Activated naive CD8-positive, alpha-beta T cell treated with anti-CD3 and anti-CD28 coated beads, Interleukin-2, amount 10 ng/mL, durations not matched to agents 7 days and 5 days (primary cell): ENCODE measurements at regions not wholly inside any gene's neighbourhood (a gene's known extent, or its start where the extent isn't known, plus 50 kb on each side); places are given as distances from the start of the nearest gene placed in this dataset.
"Not testable (repeated sequence)": the region's sequence is repeated elsewhere in the genome, so short reads cannot be mapped to it uniquely, and the experiment has no call there.

Experiments used
- ATAC-seq: fragments of 150-1000 bp; cut with Tn5 transposase; one replicate; pipeline ENCODE4 v1.10.0; 2021; ENCODE audit warnings: low read depth, moderate library complexity
- POLR2A ChIA-PET: fragments of 350-600 bp; sonication (Branson Sonifier 250); formaldehyde crosslinking; loops from one replicate; lab custom pipeline; 2021; ENCODE audit warnings: antibody characterized with exemption; lab: Charles Lee
- DNase-seq: peaks from one replicate; pipeline ENCODE4 v3.0.0; 2021
- H3K27ac Mint-ChIP-seq: one replicate; pipeline ENCODE4 v1.8.0; 2022; ENCODE audit warnings: mild to moderate bottlenecking, mixed read lengths
- H3K27me3 Mint-ChIP-seq: one replicate; pipeline ENCODE4 v1.8.0; 2022; ENCODE audit warnings: mild to moderate bottlenecking, moderate library complexity, mixed read lengths
- H3K36me3 Mint-ChIP-seq: one replicate; pipeline ENCODE4 v1.8.0; 2021; ENCODE audit warnings: mild to moderate bottlenecking, mixed read lengths
- H3K4me1 Mint-ChIP-seq: one replicate; pipeline ENCODE4 v1.8.0; 2021; ENCODE audit warnings: mixed read lengths
- H3K4me3 Mint-ChIP-seq: one replicate; pipeline ENCODE4 v1.8.0; 2022; ENCODE audit warnings: mild to moderate bottlenecking, moderate library complexity, mixed read lengths
- H3K9me3 Mint-ChIP-seq: one replicate; pipeline ENCODE4 v1.8.0; 2021; ENCODE audit warnings: mixed read lengths

GRCh38 chr18:8882632-8883408 lies 177.5 kb downstream of the MTCL1 start:
- H3K4me3 Mint-ChIP-seq = no peak overlapping the region
- H3K27ac Mint-ChIP-seq = no peak overlapping the region
- POLR2A ChIA-PET = no interaction called here
- peaks cover 19% of the 10 kb centered on the region for H3K9me3 Mint-ChIP-seq
- H3K36me3 Mint-ChIP-seq = no peaks in the 10 kb centered on the region
- ATAC-seq (no peak), DNase-seq (no peak)
- H3K4me1 Mint-ChIP-seq = no peaks in the 10 kb centered on the region
- peaks cover 11% of the 10 kb centered on the region for H3K27me3 Mint-ChIP-seq

GRCh38 chr18:8883409-8883668 lies 178.0 kb downstream of the MTCL1 start:
- Mint-ChIP-seq H3K27me3 (peaks cover 9% of the 10 kb centered on the region), H3K27ac (no peak overlapping the region), H3K4me1 (no peaks in the 10 kb centered on the region), H3K36me3 (no peaks in the 10 kb centered on the region), H3K4me3 (no peak overlapping the region), H3K9me3 (peaks cover 21% of the 10 kb centered on the region)
- POLR2A ChIA-PET = no interaction called here
- ATAC-seq (no peak), DNase-seq (no peak)

DNA sequence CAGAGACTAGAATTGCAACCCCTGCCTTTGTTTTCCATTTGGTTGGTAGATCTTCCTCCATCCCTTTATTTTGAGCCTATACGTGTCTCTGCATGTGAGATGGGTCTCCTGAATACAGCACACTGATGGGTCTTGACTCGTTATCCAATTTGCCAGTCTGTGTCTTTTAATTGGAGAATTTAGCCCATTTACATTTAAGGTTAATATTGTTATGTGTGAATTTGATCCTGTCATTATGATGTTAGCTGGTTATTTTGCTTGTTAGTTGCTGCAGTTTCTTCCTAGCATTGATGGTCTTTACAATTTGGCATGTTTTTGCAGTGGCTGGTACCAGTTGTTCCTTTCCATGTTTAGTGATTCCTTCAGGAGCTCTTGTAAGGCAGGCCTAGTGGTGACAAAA lies 182.5 kb downstream of the MTCL1 start:
- ATAC-seq, POLR2A ChIA-PET, DNase-seq, H3K36me3 Mint-ChIP-seq, H3K27me3 Mint-ChIP-seq, H3K4me3 Mint-ChIP-seq, H3K4me1 Mint-ChIP-seq, H3K27ac Mint-ChIP-seq: not testable (repeated sequence)
- peaks cover 16% of the 10 kb centered on the region for H3K9me3 Mint-ChIP-seq

- ATAC-seq (no peak), DNase-seq (no peak)
- H3K36me3 Mint-ChIP-seq = no peaks in the 10 kb centered on the region
- no peak overlapping the region for H3K4me3 Mint-ChIP-seq
- H3K9me3 Mint-ChIP-seq = peaks cover 14% of the 10 kb centered on the region
- no peaks in the 10 kb centered on the region for H3K4me1 Mint-ChIP-seq
- H3K27me3 Mint-ChIP-seq = peaks cover 6% of the 10 kb centered on the region
- no peak overlapping the region for H3K27ac Mint-ChIP-seq
- POLR2A ChIA-PET = no interaction called here
Observed at GRCh38 chr18:8889489-8889888, 184.1 kb downstream of the MTCL1 start.

DNA sequence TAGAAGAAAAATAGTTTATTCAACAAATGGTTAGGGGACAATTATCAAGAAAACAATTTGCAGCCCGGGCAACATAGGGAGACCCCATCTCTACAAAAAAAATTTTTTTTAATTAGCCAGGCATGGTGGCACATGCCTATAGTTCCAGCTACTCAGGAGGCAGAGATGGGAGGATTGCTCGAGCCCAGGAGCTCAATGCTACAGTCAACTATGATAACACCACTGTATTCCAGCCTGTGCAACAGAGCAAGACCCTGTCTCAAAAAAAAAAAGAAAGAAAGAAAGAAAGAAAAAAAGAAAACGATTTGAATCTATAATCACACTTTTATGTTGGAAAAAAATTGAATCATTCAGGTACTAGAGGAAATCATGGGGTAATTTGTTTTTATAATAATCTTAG lies 185.1 kb downstream of the MTCL1 start:
- POLR2A ChIA-PET, ATAC-seq: not testable (repeated sequence)

DNA sequence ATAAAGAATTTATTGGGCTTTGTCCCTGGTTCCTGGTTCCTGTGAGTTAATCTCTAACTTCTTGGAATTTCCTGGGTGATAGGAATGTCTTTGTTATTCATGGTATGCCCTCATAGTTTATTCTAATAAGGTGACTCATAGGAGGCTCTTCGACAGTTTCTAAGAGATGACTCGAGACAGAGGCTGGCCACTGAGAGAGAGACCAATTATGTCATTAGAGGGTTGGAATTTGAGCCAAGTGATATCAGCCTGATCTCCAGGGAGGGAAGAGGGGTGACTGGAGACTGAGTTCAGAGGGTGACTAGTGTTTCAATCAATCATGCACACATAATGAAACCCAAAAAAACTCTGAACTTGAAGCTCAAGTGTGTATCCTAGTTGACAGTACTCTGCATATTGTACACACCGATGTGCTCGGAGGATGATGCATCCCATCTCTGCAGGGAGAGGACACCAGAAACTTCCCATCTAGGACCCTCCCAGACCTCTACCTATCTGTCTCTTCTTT lies 185.7 kb downstream of the MTCL1 start:
- no peak overlapping the region for H3K27ac Mint-ChIP-seq

More for the DNA sequence above, 185.1 kb downstream of the MTCL1 start:
- DNase-seq, H3K36me3 Mint-ChIP-seq, H3K27me3 Mint-ChIP-seq, H3K4me1 Mint-ChIP-seq, H3K4me3 Mint-ChIP-seq, H3K27ac Mint-ChIP-seq: not testable (repeated sequence)
- peaks cover 11% of the 10 kb centered on the region for H3K9me3 Mint-ChIP-seq

GRCh38 chr18:8893221-8893620 lies 187.9 kb downstream of the MTCL1 start:
- no peak overlapping the region for H3K27ac Mint-ChIP-seq
- no peak overlapping the region for H3K4me3 Mint-ChIP-seq
- POLR2A ChIA-PET = no interaction called here
- peaks cover 8% of the 10 kb centered on the region for H3K9me3 Mint-ChIP-seq
- DNase-seq (no peak), ATAC-seq (no peak)
- no peaks in the 10 kb centered on the region for H3K4me1 Mint-ChIP-seq
- H3K36me3 Mint-ChIP-seq = no peaks in the 10 kb centered on the region
- H3K27me3 Mint-ChIP-seq = peaks cover 6% of the 10 kb centered on the region

More for the DNA sequence above, 185.7 kb downstream of the MTCL1 start:
- Mint-ChIP-seq H3K4me3 (no peak overlapping the region), H3K27me3 (peaks cover 6% of the 10 kb centered on the region), H3K9me3 (peaks cover 9% of the 10 kb centered on the region), H3K4me1 (no peaks in the 10 kb centered on the region), H3K36me3 (no peaks in the 10 kb centered on the region)
- POLR2A ChIA-PET = no interaction called here
- ATAC-seq (no peak), DNase-seq (no peak)

DNA sequence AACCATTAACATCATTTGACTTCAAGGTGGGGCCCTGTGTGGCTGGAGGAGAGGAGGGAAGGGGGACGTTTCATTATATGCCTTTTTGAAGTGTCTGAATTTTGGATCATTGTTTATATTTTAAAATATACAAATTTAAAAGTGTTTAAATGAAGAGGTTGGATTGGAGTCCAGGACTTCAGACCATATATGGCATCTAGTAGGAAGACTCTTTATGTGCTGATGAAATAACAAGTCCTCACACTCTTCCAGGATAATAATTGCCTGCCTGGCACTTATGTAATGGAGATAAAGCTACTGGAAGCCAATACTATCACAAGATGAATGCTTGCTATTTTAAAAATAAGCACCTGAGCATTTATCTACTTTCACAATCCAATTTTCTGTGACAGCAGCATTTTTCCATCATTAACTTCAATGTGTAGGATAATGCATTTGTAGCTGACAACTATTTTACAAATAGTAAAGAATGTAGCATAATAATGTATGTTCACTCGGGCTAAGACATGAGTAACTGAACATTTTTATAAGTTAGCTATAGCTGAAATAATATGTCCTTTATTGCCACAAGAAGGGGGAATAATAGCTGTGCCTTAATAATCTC lies 188.4 kb downstream of the MTCL1 start:
- H3K9me3 Mint-ChIP-seq = peaks cover 5% of the 10 kb centered on the region
- H3K27me3 Mint-ChIP-seq = peaks cover 7% of the 10 kb centered on the region
- no peak for ATAC-seq
- H3K4me1 Mint-ChIP-seq = no peaks in the 10 kb centered on the region
- no peak overlapping the region for H3K4me3 Mint-ChIP-seq
- H3K36me3 Mint-ChIP-seq = no peaks in the 10 kb centered on the region
- POLR2A ChIA-PET = no interaction called here
- H3K27ac Mint-ChIP-seq = no peak overlapping the region
- DNase-seq = no peak

DNA sequence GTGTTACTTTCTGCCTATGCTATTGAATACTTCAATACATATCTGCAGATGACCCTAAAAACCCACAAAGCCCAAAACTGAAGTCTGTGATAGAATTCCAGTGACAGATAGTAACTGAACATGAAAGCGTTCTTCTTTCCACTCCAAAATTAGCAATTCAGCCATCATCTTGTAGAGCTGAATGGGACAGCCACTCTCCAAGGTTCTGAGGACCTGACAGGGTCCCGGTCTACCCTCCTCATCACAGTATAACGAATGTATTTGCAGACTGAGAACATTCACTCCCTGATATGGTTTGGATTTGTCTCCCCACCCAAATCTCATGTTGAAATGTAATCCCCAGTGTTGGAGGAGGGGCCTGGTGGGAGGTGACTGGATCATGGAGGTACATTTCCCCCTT lies 189.5 kb downstream of the MTCL1 start:
- no peak for ATAC-seq
- Mint-ChIP-seq H3K9me3 (peaks cover 5% of the 10 kb centered on the region), H3K36me3 (no peaks in the 10 kb centered on the region), H3K27me3 (peaks cover 9% of the 10 kb centered on the region), H3K27ac (no peak overlapping the region), H3K4me3 (no peak overlapping the region), H3K4me1 (no peaks in the 10 kb centered on the region)
- POLR2A ChIA-PET = no interaction called here
- no peak for DNase-seq

DNA sequence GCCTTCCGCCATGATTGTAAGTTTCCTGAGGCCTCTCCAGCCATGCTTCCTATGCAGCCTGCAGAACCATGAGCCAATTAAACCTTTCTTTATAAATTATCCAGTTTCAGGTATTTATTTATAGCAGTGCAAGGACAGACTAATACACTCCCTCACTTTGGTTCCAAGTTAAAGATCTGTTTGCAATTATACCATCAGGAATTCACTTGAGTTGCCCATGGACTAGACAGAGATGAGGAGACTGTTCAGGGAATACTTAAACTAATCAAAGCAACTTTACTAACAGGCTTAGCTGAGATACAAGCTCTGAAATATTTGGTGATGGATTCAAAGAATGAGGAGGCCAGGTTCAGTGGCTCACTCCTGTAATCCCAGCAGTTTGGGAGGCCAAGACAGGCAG lies 190.0 kb downstream of the MTCL1 start:
- Mint-ChIP-seq H3K4me1 (no peaks in the 10 kb centered on the region), H3K27me3 (peaks cover 9% of the 10 kb centered on the region), H3K27ac (no peak overlapping the region), H3K36me3 (no peaks in the 10 kb centered on the region), H3K9me3 (peaks cover 5% of the 10 kb centered on the region), H3K4me3 (no peak overlapping the region)
- POLR2A ChIA-PET = interaction anchor here (0.7 kb wide), 1 partner anchor 18 kb away, joined by 3 read pairs; no protein-coding TSS in a partner anchor
- DNase-seq (no peak), ATAC-seq (no peak)

DNA sequence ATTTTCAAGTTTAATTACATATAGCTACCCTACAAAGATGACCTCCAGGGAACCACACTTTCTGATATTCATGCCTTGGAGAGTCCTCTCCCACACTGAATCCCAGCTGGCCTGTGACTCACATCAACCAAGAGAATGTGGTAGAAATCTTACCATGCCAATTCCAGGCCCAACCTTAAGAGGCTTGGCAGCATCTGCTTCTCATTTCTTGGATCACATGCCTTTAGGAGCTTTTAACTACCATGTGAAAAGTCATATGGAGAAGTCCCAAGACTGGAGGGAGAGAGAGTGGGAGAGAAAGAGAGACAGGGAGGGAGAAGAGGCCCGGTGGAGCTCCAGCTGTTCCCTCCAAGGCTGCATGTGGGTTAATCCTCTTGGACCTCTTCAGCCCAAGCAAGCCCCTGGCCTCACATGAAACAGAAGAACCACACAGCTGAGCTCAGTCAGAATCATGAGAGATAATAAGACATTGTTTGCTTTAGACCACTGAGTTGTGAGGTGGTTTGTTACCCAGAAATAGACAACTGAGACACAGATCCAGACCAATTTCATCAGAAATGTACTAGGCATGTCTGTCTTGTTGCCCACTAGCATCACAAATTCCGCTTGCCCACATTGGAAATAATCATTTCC lies 190.7 kb downstream of the MTCL1 start:
- peaks cover 5% of the 10 kb centered on the region for H3K9me3 Mint-ChIP-seq

GRCh38 chr18:8899000-8899399 lies 193.6 kb downstream of the MTCL1 start:
- no peak for DNase-seq
- peaks cover 3% of the 10 kb centered on the region for H3K4me1 Mint-ChIP-seq
- H3K27ac Mint-ChIP-seq = no peak overlapping the region
- no peak overlapping the region for H3K4me3 Mint-ChIP-seq
- H3K36me3 Mint-ChIP-seq = peaks cover 1% of the 10 kb centered on the region
- H3K27me3 Mint-ChIP-seq = peaks cover 20% of the 10 kb centered on the region
- peaks cover 8% of the 10 kb centered on the region for H3K9me3 Mint-ChIP-seq
- no peak for ATAC-seq
- POLR2A ChIA-PET = no interaction called here

More for the DNA sequence above, 190.7 kb downstream of the MTCL1 start:
- Mint-ChIP-seq H3K36me3 (no peaks in the 10 kb centered on the region), H3K27ac (no peak overlapping the region), H3K27me3 (peaks cover 9% of the 10 kb centered on the region), H3K4me1 (peaks cover 1% of the 10 kb centered on the region), H3K4me3 (no peak overlapping the region)
- no peak for DNase-seq
- ATAC-seq = no peak
- POLR2A ChIA-PET = interaction anchor here (0.7 kb wide), 1 partner anchor 19 kb away, joined by 3 read pairs; no protein-coding TSS in a partner anchor

DNA sequence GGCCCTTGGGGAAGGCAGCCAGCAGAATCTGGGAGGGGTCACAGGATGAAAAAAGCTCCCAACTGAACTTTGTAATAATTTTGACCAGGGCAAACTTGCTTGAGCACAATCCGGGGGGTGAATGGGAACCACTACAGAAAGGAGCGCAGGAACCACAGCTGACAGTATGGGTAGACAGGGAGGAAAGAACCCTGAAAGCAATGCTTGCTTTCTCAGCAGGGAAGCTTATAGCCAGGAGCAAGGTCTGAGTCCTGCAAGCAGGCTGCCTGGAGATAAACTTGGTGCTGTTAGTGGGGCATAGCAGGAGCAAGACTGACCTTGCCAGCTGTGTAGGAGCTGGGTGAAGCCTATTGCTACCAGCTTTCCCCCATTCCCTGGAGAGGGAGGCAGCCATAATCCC lies 195.2 kb downstream of the MTCL1 start:
- H3K36me3 Mint-ChIP-seq = peaks cover 1% of the 10 kb centered on the region
- POLR2A ChIA-PET = no interaction called here
- H3K27ac Mint-ChIP-seq = no peak overlapping the region
- H3K27me3 Mint-ChIP-seq = peaks cover 23% of the 10 kb centered on the region
- DNase-seq (no peak), ATAC-seq (no peak)
- no peak overlapping the region for H3K4me3 Mint-ChIP-seq
- peaks cover 3% of the 10 kb centered on the region for H3K4me1 Mint-ChIP-seq
- peaks cover 8% of the 10 kb centered on the region for H3K9me3 Mint-ChIP-seq

DNA sequence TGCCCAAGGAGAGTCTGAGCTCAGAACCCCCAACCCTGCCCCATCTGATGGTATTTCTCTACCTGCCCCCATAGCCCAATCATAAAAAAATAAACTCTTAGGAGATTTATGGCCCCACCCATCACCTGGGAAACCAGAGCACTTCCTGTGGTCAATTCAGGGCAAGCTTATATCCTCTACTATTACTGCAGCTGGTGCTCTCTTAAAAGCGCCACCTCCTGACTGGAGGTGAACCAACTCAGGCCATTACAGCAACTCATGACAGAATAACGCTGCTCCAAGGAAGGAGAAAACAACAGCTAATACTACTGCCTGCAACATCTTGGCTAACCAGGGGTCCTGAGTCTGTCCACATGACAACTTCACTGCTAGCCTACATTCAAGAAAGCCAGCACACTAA lies 195.7 kb downstream of the MTCL1 start:
- POLR2A ChIA-PET = no interaction called here
- Mint-ChIP-seq H3K9me3 (peaks cover 7% of the 10 kb centered on the region), H3K27ac (no peak overlapping the region), H3K4me1 (peaks cover 3% of the 10 kb centered on the region), H3K4me3 (no peak overlapping the region), H3K27me3 (peaks cover 23% of the 10 kb centered on the region), H3K36me3 (peaks cover 1% of the 10 kb centered on the region)
- ATAC-seq = no peak
- no peak for DNase-seq
